PC-3 (cell line): ENCODE measurements at regions not wholly inside any gene's neighbourhood (a gene's known extent, or its start where the extent isn't known, plus 50 kb on each side); places are given as distances from the start of the nearest gene placed in this dataset.
"Not testable (repeated sequence)": the region's sequence is repeated elsewhere in the genome, so short reads cannot be mapped to it uniquely, and the experiment has no call there.

Source experiments
- ATAC-seq: fragments of 200-7000 bp; cut with Tn5 transposase; 2 replicates; pipeline ENCODE4 v1.9.1; 2020; ENCODE audit warnings: mild to moderate bottlenecking, moderate library complexity
- BruUV-seq: library from RNA; stranded (reverse); fragments of 400-500 nt; replicated peaks from 2 replicates; lab custom pipeline; 2021; lab: Mats Ljungman, UMichigan
- CTCF ChIA-PET: fragments of 300-600 bp; sonication (Branson Sonifier 250); formaldehyde crosslinking; loops from one replicate; lab custom pipeline; 2022; ENCODE audit warnings: antibody characterized with exemption; lab: Charles Lee
- POLR2A ChIA-PET: fragments of 300-600 bp; sonication (Branson Sonifier 250); formaldehyde crosslinking; loops from one replicate; lab custom pipeline; 2022; ENCODE audit warnings: antibody characterized with exemption; ENCODE audit not compliant: unreplicated experiment; lab: Charles Lee
- DNase-seq: peaks from one replicate; pipeline ENCODE4 v3.0.0-alpha.2; 2015
- H2AFZ ChIP-seq: fragments of 300-600 bp; sonication (generic); 2 replicates; pipeline ENCODE4 v1.6.0; 2016; ENCODE audit warnings: antibody characterized with exemption, low read length
- H3F3A ChIP-seq: fragments of 300-600 bp; sonication (generic); one replicate; pipeline ENCODE4 v1.6.0; 2017; ENCODE audit warnings: antibody characterized with exemption, low read length, control low read depth, mild to moderate bottlenecking; ENCODE audit not compliant: unreplicated experiment
- H3K27ac ChIP-seq: fragments of 300-600 bp; sonication (generic); 2 replicates; pipeline ENCODE4 v1.5.1; 2016; ENCODE audit warnings: mild to moderate bottlenecking, low read length
- H3K27me3 ChIP-seq: fragments of 300-600 bp; sonication (generic); 2 replicates; pipeline ENCODE4 v1.6.1; 2016; ENCODE audit warnings: low read length, mixed read lengths
- H3K36me3 ChIP-seq: fragments of 300-600 bp; sonication (generic); 2 replicates; pipeline ENCODE4 v1.6.1; 2016; ENCODE audit warnings: low read depth, mixed run types, low read length, mixed read lengths
- H3K4me1 ChIP-seq: fragments of 300-600 bp; sonication (generic); 2 replicates; pipeline ENCODE4 v1.5.1; 2016; ENCODE audit warnings: low read length; ENCODE audit not compliant: insufficient read depth
- H3K4me2 ChIP-seq: fragments of 300-600 bp; sonication (generic); 2 replicates; pipeline ENCODE4 v1.6.0; 2016; ENCODE audit warnings: low read length
- H3K4me3 ChIP-seq: fragments of 300-600 bp; sonication (generic); 2 replicates; pipeline ENCODE4 v1.5.1; 2016; ENCODE audit warnings: mild to moderate bottlenecking, low read length, mixed read lengths
- H3K79me2 ChIP-seq: fragments of 300-600 bp; sonication (generic); 2 replicates; pipeline ENCODE4 v1.6.1; 2017; ENCODE audit warnings: low read length, mixed read lengths
- H3K9ac ChIP-seq: fragments of 300-600 bp; sonication (generic); 2 replicates; pipeline ENCODE4 v1.6.0; 2016; ENCODE audit warnings: mild to moderate bottlenecking, low read length
- H3K9me2 ChIP-seq: fragments of 300-600 bp; sonication (generic); replicated peaks from 2 replicates; pipeline ENCODE4 v1.6.1; 2016; ENCODE audit warnings: mixed run types, low read length, mixed read lengths
- H3K9me3 ChIP-seq: fragments of 300-600 bp; sonication (generic); 2 replicates; pipeline ENCODE4 v1.6.1; 2016; ENCODE audit warnings: low read length, mixed read lengths
- H4K20me1 ChIP-seq: fragments of 300-600 bp; sonication (generic); 2 replicates; pipeline ENCODE4 v1.6.1; 2016; ENCODE audit warnings: low read length, mixed read lengths
- CTCF ChIP-seq: fragments of 300-600 bp; sonication (generic); conservative IDR thresholded peaks from 2 replicates; pipeline ENCODE4 v1.5.1; 2017; ENCODE audit warnings: antibody characterized with exemption, low read depth, mild to moderate bottlenecking, low read length
- EZH2 ChIP-seq: fragments of 300-600 bp; sonication (generic); IDR thresholded peaks from one replicate; pipeline ENCODE4 v1.6.1; 2017; ENCODE audit warnings: antibody characterized with exemption, mild to moderate bottlenecking, low read length; ENCODE audit not compliant: unreplicated experiment
- EZH2phosphoT487 ChIP-seq: fragments of 300-600 bp; sonication (generic); IDR thresholded peaks from 2 replicates; pipeline ENCODE4 v1.6.1; 2018; ENCODE audit warnings: mild to moderate bottlenecking, antibody characterized with exemption, low read length, borderline replicate concordance
- intact Hi-C: fragments of 100-400 bp; cut with micrococcal nuclease; formaldehyde crosslinking; loops from 2 replicates; pipeline ENCODE4 v1.9.0; 2023

- no TSS peak for BruUV-seq
- Histone ChIP-seq H3K79me2 (no peaks in the 10 kb centered on the region), H3K9me3 (no peaks in the 10 kb centered on the region), H3K4me3 (no peak overlapping the region), H2AFZ (no peak overlapping the region), H3F3A (no peaks in the 10 kb centered on the region), H3K9ac (no peak overlapping the region), H3K9me2 (no peaks in the 10 kb centered on the region), H3K27me3 (no peaks in the 10 kb centered on the region), H3K4me2 (no peak overlapping the region), H3K36me3 (no peaks in the 10 kb centered on the region), H3K4me1 (no peaks in the 10 kb centered on the region), H3K27ac (no peak overlapping the region), H4K20me1 (no peaks in the 10 kb centered on the region)
- DNase-seq: no peak
- ATAC-seq: no peak
- ChIA-PET CTCF (no interaction called here), POLR2A (no interaction called here)
- no peak for TF ChIP-seq EZH2phosphoT487
- no peak for TF ChIP-seq EZH2
- no peak for TF ChIP-seq CTCF
- intact Hi-C loops: no loop called here
These were observed 257.4 kb downstream of the OLFM4 start for GRCh38 chr13:53285896-53286430.

GRCh38 chr13:53298396-53298795 lies 269.8 kb downstream of the OLFM4 start:
- Histone ChIP-seq H3K79me2 (no peaks in the 10 kb centered on the region), H3K9me3 (no peaks in the 10 kb centered on the region), H3K9ac (no peak overlapping the region), H3K27ac (no peak overlapping the region), H3K27me3 (no peaks in the 10 kb centered on the region), H4K20me1 (no peaks in the 10 kb centered on the region), H2AFZ (no peak overlapping the region), H3K4me1 (no peaks in the 10 kb centered on the region), H3F3A (no peaks in the 10 kb centered on the region), H3K36me3 (no peaks in the 10 kb centered on the region), H3K4me3 (no peak overlapping the region), H3K9me2 (no peaks in the 10 kb centered on the region), H3K4me2 (no peak overlapping the region)
- ChIA-PET POLR2A (no interaction called here), CTCF (no interaction called here)
- DNase-seq: no peak
- ATAC-seq: no peak
- intact Hi-C loops: no loop called here
- BruUV-seq: no TSS peak
- TF ChIP-seq EZH2 (no peak), EZH2phosphoT487 (no peak), CTCF (no peak)

- Histone ChIP-seq H3K36me3 (no peaks in the 10 kb centered on the region), H3K79me2 (no peaks in the 10 kb centered on the region), H3K27ac (no peak overlapping the region), H4K20me1 (no peaks in the 10 kb centered on the region), H3K4me3 (no peak overlapping the region), H3F3A (no peaks in the 10 kb centered on the region), H2AFZ (no peak overlapping the region), H3K9me3 (no peaks in the 10 kb centered on the region), H3K27me3 (no peaks in the 10 kb centered on the region), H3K9ac (no peak overlapping the region), H3K4me1 (no peaks in the 10 kb centered on the region), H3K4me2 (no peak overlapping the region), H3K9me2 (no peaks in the 10 kb centered on the region)
- ChIA-PET POLR2A (no interaction called here), CTCF (no interaction called here)
- DNase-seq (no peak), ATAC-seq (no peak)
- intact Hi-C loops: no loop called here
- no peak for TF ChIP-seq EZH2
- no peak for TF ChIP-seq CTCF
- TF ChIP-seq EZH2phosphoT487: no peak
- no TSS peak for BruUV-seq
These were observed 272.8 kb downstream of the OLFM4 start for GRCh38 chr13:53301449-53301848.

- H3F3A ChIP-seq, POLR2A ChIA-PET, H3K4me2 ChIP-seq, DNase-seq, H3K9me2 ChIP-seq, ATAC-seq, H3K27ac ChIP-seq, CTCF ChIA-PET, H4K20me1 ChIP-seq, intact Hi-C loops, H3K9ac ChIP-seq, H3K79me2 ChIP-seq, BruUV-seq, H2AFZ ChIP-seq, H3K4me3 ChIP-seq, H3K27me3 ChIP-seq, H3K36me3 ChIP-seq, H3K4me1 ChIP-seq, H3K9me3 ChIP-seq: not testable (repeated sequence)
These were observed 276.8 kb downstream of the OLFM4 start for GRCh38 chr13:53305419-53305818.
